HG02571 (cell line): ENCODE measurements at regions not wholly inside any gene's neighbourhood (a gene's known extent, or its start where the extent isn't known, plus 50 kb on each side); places are given as distances from the start of the nearest gene placed in this dataset.

Experiments
- ATAC-seq: cut with Tn5 transposase; IDR thresholded peaks from one replicate; pipeline ENCODE4 v1.9.1; 2021; ENCODE audit warnings: mild to moderate bottlenecking, moderate library complexity; ENCODE audit not compliant: unreplicated experiment

DNA sequence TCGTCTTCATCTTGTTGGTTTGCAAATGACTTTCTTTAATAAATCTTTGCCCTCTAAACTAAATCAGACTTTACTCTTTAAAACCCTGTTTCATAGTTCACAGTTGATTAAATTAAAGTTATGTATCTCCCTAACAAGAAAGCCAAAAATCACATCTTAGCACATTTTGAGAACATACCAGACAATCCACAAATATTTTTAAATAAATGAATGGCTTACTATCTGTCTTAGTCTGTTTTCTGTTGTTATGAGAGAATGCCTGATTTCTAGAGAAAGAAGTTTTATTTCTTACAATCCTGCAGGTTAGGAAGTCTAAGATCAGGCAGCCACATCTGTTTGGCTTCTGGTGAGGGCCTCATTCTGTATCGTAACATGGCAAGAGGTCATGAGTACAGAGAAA is 1090.2 kb upstream of the PIK3C3 start:
- ATAC-seq = no peak

GRCh38 chr18:40863801-40864200 is 1091.2 kb upstream of the PIK3C3 start:
- ATAC-seq = no peak

- ATAC-seq = no peak
Observed at GRCh38 chr18:40860189-40860588, 1094.8 kb upstream of the PIK3C3 start.

- no peak for ATAC-seq
Observed at GRCh38 chr18:40855661-40856060, 1099.4 kb upstream of the PIK3C3 start.

DNA sequence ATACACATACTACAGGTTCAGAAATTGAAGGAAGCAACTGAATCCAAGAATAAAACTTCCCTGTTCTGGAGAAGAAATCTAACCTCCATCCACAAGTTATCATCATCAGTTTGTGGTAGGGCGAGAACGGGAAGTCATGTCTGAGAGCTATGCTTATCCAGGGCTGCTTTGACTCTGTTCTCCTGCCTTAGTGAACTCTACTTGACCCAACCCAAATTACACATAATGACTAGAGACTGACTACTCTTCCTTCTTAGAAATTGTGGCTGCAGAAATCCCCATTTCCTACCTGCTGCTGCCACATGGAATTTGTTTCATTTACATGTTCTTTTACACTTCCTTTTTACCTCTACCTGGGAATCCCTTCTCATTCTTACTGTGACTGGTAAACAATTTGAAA is 1102.6 kb upstream of the PIK3C3 start:
- no peak for ATAC-seq

DNA sequence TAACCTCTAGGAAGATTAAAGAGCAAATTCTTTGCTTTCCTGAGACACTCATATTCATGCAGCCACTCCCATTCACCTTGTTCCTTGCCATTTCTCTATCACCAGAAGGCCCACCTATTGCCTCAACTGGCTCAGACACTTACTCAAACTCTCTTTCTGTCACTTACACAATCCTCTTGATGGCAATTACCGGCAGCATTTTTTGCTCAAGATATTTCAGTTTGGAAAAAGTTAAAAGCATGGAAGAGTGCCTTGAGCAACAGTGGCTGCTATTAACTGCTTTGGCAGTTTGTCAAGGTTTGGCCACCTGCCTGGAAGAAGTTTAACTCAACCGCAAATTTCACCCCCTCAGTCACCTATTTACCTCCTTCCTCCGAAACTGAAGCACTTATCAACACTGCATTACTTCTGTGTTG is 1104.0 kb upstream of the PIK3C3 start:
- ATAC-seq = no peak

GRCh38 chr18:40849886-40850285 is 1105.1 kb upstream of the PIK3C3 start:
- no peak for ATAC-seq

DNA sequence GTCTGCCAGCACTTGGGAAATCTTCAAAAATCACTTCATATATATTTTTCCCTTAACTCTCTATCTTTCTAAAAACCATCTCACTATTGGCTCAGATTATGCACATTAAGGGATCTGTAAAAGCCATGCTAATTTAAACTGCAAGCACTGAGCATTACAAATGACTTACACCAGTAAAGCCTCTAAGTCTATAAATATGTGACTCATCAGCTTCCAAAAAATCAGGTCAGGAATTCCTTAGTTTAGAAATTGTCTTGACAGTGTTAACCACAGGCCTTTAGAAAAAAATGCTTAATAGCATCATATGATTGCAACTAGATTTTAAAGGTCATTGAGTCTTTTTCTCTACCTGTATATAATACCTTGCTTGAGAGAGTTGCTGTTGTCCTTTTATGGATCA is 1113.6 kb upstream of the PIK3C3 start:
- no peak for ATAC-seq

DNA sequence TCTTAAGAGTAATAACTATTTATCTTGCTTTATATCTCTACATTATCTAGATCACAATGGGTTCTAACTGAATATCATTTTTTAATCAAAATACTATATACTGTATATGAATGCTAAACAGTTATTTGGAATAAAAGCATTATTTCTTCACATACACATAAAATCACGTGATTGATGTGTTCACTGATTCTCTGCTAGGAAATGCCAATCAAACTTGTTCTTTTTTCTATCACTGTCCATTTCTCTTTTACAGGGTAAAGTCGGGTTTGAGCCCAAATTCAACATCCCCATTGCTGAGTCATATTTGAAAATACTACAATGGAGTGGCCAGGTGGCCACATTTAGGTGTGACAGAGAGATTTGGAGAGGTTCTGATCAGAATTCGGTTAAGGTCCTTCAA is 1114.0 kb upstream of the PIK3C3 start:
- no peak for ATAC-seq

DNA sequence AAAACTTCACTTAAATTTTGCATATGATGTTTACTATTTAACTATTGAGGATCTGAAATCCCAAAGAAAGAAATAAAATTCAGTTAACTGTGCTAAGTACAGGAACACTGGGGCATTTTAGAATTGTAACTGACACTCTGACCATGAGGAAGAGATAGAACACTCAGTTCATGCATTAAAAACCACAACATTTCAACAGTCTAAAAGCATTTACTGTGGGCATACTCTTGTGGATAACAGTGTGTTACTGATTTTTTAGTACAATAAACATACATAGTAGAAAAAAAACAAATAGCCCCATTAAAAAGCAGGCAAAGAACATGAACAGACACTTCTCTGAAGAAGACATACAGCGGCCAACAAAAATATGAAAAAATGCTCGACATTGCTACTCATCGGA is 1122.7 kb upstream of the PIK3C3 start:
- ATAC-seq = no peak

- ATAC-seq = no peak
Observed at GRCh38 chr18:40824291-40824690, 1130.7 kb upstream of the PIK3C3 start.

GRCh38 chr18:40821596-40822243 is 1133.3 kb upstream of the PIK3C3 start:
- ATAC-seq = no peak

DNA sequence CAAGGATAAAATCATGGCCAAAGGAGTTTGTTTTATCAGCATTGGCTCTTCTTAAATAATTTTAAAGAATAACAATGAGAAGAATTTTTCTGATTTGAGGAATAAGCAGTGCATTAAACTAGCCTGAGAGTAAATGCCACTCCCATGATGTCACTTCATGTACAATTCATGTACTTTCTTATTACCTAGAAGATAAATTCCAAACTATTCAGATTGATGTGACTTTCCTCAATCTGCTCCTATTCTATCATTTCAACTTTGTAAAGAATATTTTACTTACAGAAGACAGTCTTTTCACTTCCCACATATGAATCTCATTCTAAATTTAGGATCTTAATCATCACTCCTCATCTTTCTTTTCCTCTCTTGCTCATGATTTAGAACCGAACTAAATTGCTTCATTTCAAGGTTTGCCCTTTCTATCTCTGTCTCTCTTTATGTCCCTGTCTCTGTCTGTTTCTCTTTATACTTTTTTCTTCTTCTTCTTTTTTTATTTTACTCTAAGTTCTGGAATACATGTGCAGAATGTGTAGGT is 1142.0 kb upstream of the PIK3C3 start:
- no peak for ATAC-seq

DNA sequence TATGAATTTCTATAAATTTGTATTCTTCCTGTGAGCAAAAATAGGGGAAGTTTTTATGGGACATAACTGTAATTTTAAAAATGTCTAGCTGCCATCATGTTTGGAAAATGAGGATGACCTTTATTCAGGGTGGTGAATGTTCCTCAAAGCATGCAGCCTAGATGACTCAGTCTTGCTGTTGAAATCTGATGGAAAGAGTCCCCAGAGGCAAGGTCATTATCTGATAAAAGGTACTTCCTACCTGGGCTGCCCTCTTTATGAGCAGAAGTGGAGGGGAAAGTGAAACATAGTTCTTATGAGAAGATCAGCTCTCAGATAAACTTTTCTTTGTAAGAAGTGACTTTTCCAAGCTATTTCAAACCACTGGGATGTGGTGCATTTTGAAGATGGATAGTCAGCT is 1144.7 kb upstream of the PIK3C3 start:
- no peak for ATAC-seq

- no peak for ATAC-seq
Observed at GRCh38 chr18:40789286-40789685, 1165.7 kb upstream of the PIK3C3 start.

DNA sequence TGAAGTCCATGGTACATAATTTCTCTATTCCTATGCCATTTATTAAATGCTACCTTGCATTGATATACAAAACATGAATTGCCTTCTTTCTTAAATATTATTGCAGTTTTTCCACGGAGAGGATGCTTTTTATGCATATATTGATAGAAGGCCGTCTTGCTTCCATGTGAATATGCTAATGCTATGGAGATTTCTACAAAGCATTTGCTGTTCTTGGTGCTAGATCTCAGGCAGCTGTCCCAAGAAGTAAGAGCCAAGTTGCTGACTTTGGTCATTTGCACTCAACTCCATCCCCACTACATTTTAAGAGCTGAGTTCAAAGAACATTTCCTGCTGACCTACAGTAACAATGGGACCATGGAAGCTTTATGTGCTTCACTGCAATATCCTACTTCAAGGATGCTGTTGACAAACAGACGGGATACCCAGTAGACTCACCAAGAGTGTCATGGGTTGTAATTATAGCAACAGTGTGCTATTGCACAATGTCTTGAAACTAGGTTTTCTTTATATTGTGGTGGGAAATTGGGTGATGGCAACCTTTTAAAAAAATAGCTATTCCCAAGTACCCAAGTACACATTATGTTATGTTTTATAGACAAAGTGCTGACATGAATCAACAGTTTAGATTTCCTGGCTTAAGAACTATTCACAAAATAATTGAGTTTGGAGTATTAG is 1172.4 kb upstream of the PIK3C3 start:
- no peak for ATAC-seq

- no peak for ATAC-seq
Observed at GRCh38 chr18:40769786-40770185, 1185.2 kb upstream of the PIK3C3 start.

GRCh38 chr18:40760251-40760650 is 1194.8 kb upstream of the PIK3C3 start:
- no peak for ATAC-seq

DNA sequence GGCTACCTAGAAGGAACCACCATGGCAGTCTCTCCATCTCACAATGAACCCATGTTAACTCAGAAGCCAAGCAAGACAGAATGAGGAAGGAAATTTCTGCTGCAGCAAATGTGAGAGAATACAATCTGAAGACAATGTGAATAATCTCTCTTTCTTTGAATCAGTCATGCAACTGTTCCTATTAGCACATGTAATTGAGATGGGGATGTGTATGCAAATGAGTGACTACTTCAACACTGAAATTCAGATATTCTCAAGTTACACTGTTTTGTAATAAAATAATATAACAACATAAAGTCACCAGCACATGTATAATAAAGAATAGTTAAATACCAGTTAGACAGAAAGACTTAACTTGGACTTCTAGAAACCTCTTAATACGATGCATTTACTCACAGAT is 1200.6 kb upstream of the PIK3C3 start:
- ATAC-seq = no peak

- no peak for ATAC-seq
Observed at GRCh38 chr18:40752316-40752715, 1202.7 kb upstream of the PIK3C3 start.

DNA sequence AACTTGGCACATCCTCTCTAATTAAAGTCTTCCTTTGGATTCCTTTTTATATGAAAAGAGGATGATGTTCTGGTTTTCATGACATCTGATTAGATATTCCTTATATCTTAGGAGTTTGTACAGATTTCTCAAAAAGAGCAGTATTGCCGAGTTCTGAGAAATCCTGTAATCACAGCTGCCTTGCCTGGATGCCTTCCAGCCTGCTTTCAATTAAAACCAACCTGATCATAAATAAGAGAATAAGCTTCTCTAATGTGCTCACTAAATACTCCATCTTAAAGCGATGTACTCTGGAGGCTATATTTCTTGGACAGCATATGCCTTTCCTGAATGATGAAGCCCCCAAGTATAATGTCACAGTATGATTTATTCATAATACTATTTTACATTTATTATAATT is 1203.8 kb upstream of the PIK3C3 start:
- no peak for ATAC-seq

- no peak for ATAC-seq
Observed at GRCh38 chr18:40739029-40739428, 1216.0 kb upstream of the PIK3C3 start.
